ENCODE measurements at regions not wholly inside any gene's neighbourhood (a gene's known extent, or its start where the extent isn't known, plus 50 kb on each side); places are given as distances from the start of the nearest gene placed in this dataset.
"Not testable (repeated sequence)": the region's sequence is repeated elsewhere in the genome, so short reads cannot be mapped to it uniquely, and the experiment has no call there.

GRCh38 chr1:120617493-120617892, 106.3 kb upstream of the NBPF26 start:
- H3K36me3 ChIP-seq (ENCODE audit: control insufficient read depth, insufficient read depth, low read length); H3K4me3 ChIP-seq (ENCODE audit: low read depth, low read length); H3K4me1 ChIP-seq (ENCODE audit: control insufficient read depth, insufficient read depth, low read length); H3K9me3 ChIP-seq (ENCODE audit: control insufficient read depth, insufficient read depth, low read length); H3K27me3 ChIP-seq (ENCODE audit: control insufficient read depth, insufficient read depth, low read length); H3K27ac ChIP-seq (ENCODE audit: low read depth, low read length); H3K9ac ChIP-seq (ENCODE audit: low read depth, low read length): not testable (repeated sequence)

- not testable (repeated sequence) for H3K9ac ChIP-seq (ENCODE audit: low read depth, low read length); H3K4me3 ChIP-seq (ENCODE audit: low read depth, low read length); H3K36me3 ChIP-seq (ENCODE audit: control insufficient read depth, insufficient read depth, low read length); H3K27me3 ChIP-seq (ENCODE audit: control insufficient read depth, insufficient read depth, low read length); H3K27ac ChIP-seq (ENCODE audit: low read depth, low read length); H3K9me3 ChIP-seq (ENCODE audit: control insufficient read depth, insufficient read depth, low read length); H3K4me1 ChIP-seq (ENCODE audit: control insufficient read depth, insufficient read depth, low read length)
These were observed 103.7 kb upstream of the NBPF26 start for GRCh38 chr1:120619867-120620692.

- not testable (repeated sequence) for H3K9me3 ChIP-seq (ENCODE audit: control insufficient read depth, insufficient read depth, low read length); H3K4me1 ChIP-seq (ENCODE audit: control insufficient read depth, insufficient read depth, low read length); H3K9ac ChIP-seq (ENCODE audit: low read depth, low read length); H3K4me3 ChIP-seq (ENCODE audit: low read depth, low read length); H3K36me3 ChIP-seq (ENCODE audit: control insufficient read depth, insufficient read depth, low read length); H3K27me3 ChIP-seq (ENCODE audit: control insufficient read depth, insufficient read depth, low read length); H3K27ac ChIP-seq (ENCODE audit: low read depth, low read length)
These were observed 103.1 kb upstream of the NBPF26 start for GRCh38 chr1:120620693-120620969.

- not testable (repeated sequence) for H3K27ac ChIP-seq (ENCODE audit: low read depth, low read length); H3K9me3 ChIP-seq (ENCODE audit: control insufficient read depth, insufficient read depth, low read length); H3K4me3 ChIP-seq (ENCODE audit: low read depth, low read length); H3K27me3 ChIP-seq (ENCODE audit: control insufficient read depth, insufficient read depth, low read length); H3K36me3 ChIP-seq (ENCODE audit: control insufficient read depth, insufficient read depth, low read length); H3K9ac ChIP-seq (ENCODE audit: low read depth, low read length); H3K4me1 ChIP-seq (ENCODE audit: control insufficient read depth, insufficient read depth, low read length)
These were observed 102.5 kb upstream of the NBPF26 start for GRCh38 chr1:120621278-120621677.

GRCh38 chr1:120623539-120623938, 100.2 kb upstream of the NBPF26 start:
- H3K27ac ChIP-seq (ENCODE audit: low read depth, low read length); H3K4me3 ChIP-seq (ENCODE audit: low read depth, low read length); H3K36me3 ChIP-seq (ENCODE audit: control insufficient read depth, insufficient read depth, low read length); H3K4me1 ChIP-seq (ENCODE audit: control insufficient read depth, insufficient read depth, low read length); H3K9me3 ChIP-seq (ENCODE audit: control insufficient read depth, insufficient read depth, low read length); H3K9ac ChIP-seq (ENCODE audit: low read depth, low read length); H3K27me3 ChIP-seq (ENCODE audit: control insufficient read depth, insufficient read depth, low read length): not testable (repeated sequence)

- H3K36me3 ChIP-seq (ENCODE audit: control insufficient read depth, insufficient read depth, low read length); H3K9ac ChIP-seq (ENCODE audit: low read depth, low read length); H3K4me1 ChIP-seq (ENCODE audit: control insufficient read depth, insufficient read depth, low read length); H3K9me3 ChIP-seq (ENCODE audit: control insufficient read depth, insufficient read depth, low read length); H3K27ac ChIP-seq (ENCODE audit: low read depth, low read length); H3K27me3 ChIP-seq (ENCODE audit: control insufficient read depth, insufficient read depth, low read length); H3K4me3 ChIP-seq (ENCODE audit: low read depth, low read length): not testable (repeated sequence)
These were observed 99.1 kb upstream of the NBPF26 start for GRCh38 chr1:120624565-120625064.

GRCh38 chr1:120629832-120630455, 93.8 kb upstream of the NBPF26 start:
- H3K4me3 ChIP-seq (ENCODE audit: low read depth, low read length); H3K9ac ChIP-seq (ENCODE audit: low read depth, low read length); H3K9me3 ChIP-seq (ENCODE audit: control insufficient read depth, insufficient read depth, low read length); H3K27me3 ChIP-seq (ENCODE audit: control insufficient read depth, insufficient read depth, low read length); H3K27ac ChIP-seq (ENCODE audit: low read depth, low read length); H3K4me1 ChIP-seq (ENCODE audit: control insufficient read depth, insufficient read depth, low read length); H3K36me3 ChIP-seq (ENCODE audit: control insufficient read depth, insufficient read depth, low read length): not testable (repeated sequence)

- H3K9me3 ChIP-seq (ENCODE audit: control insufficient read depth, insufficient read depth, low read length); H3K36me3 ChIP-seq (ENCODE audit: control insufficient read depth, insufficient read depth, low read length); H3K27me3 ChIP-seq (ENCODE audit: control insufficient read depth, insufficient read depth, low read length); H3K9ac ChIP-seq (ENCODE audit: low read depth, low read length); H3K4me1 ChIP-seq (ENCODE audit: control insufficient read depth, insufficient read depth, low read length); H3K4me3 ChIP-seq (ENCODE audit: low read depth, low read length); H3K27ac ChIP-seq (ENCODE audit: low read depth, low read length): not testable (repeated sequence)
These were observed 88.6 kb upstream of the NBPF26 start for GRCh38 chr1:120634816-120635806.

GRCh38 chr1:120640261-120641013, 83.3 kb upstream of the NBPF26 start:
- not testable (repeated sequence) for H3K9me3 ChIP-seq (ENCODE audit: control insufficient read depth, insufficient read depth, low read length); H3K36me3 ChIP-seq (ENCODE audit: control insufficient read depth, insufficient read depth, low read length); H3K27ac ChIP-seq (ENCODE audit: low read depth, low read length); H3K4me3 ChIP-seq (ENCODE audit: low read depth, low read length); H3K4me1 ChIP-seq (ENCODE audit: control insufficient read depth, insufficient read depth, low read length); H3K9ac ChIP-seq (ENCODE audit: low read depth, low read length); H3K27me3 ChIP-seq (ENCODE audit: control insufficient read depth, insufficient read depth, low read length)

- H3K27me3 ChIP-seq (ENCODE audit: control insufficient read depth, insufficient read depth, low read length); H3K4me3 ChIP-seq (ENCODE audit: low read depth, low read length); H3K36me3 ChIP-seq (ENCODE audit: control insufficient read depth, insufficient read depth, low read length); H3K4me1 ChIP-seq (ENCODE audit: control insufficient read depth, insufficient read depth, low read length); H3K9me3 ChIP-seq (ENCODE audit: control insufficient read depth, insufficient read depth, low read length); H3K9ac ChIP-seq (ENCODE audit: low read depth, low read length); H3K27ac ChIP-seq (ENCODE audit: low read depth, low read length): not testable (repeated sequence)
These were observed 82.8 kb upstream of the NBPF26 start for GRCh38 chr1:120641014-120641302.
